ENCODE measurements at regions not wholly inside any gene's neighbourhood (a gene's known extent, or its start where the extent isn't known, plus 50 kb on each side); places are given as distances from the start of the nearest gene placed in this dataset.
A peak's percentile ranks its signal among the peaks of the same experiment; 100 is the strongest.
"Not testable (repeated sequence)": the region's sequence is repeated elsewhere in the genome, so short reads cannot be mapped to it uniquely, and the experiment has no call there.

- FAIRE-seq, result no peak
- no peak for DNase-seq (ENCODE audit: low spot score in 2 of 2)
Observed at GRCh38 chr5:155655569-155655968, 642.0 kb downstream of the KIF4B start.

- DNase-seq (ENCODE audit: low spot score in 2 of 2), result no peak
- FAIRE-seq, result no peak
Observed at GRCh38 chr5:155661859-155662258, 648.3 kb downstream of the KIF4B start.

- FAIRE-seq, result no peak
Observed at GRCh38 chr5:155665361-155665760, 651.8 kb downstream of the KIF4B start.

GRCh38 chr5:155672001-155672400, 655.0 kb upstream of the SGCD start:
- not testable (repeated sequence) for DNase-seq (ENCODE audit: low spot score in 2 of 2); FAIRE-seq

More at GRCh38 chr5:155665361-155665760, 651.8 kb downstream of the KIF4B start:
- no peak for DNase-seq (ENCODE audit: low spot score in 2 of 2)

GRCh38 chr5:155676967-155677366, 650.0 kb upstream of the SGCD start:
- no peak for DNase-seq (ENCODE audit: low spot score in 2 of 2)
- no peak for FAIRE-seq

GRCh38 chr5:155678371-155678770, 648.6 kb upstream of the SGCD start:
- FAIRE-seq (no peak), DNase-seq (ENCODE audit: low spot score in 2 of 2) (no peak)

GRCh38 chr5:155679530-155679929, 647.4 kb upstream of the SGCD start:
- no peak for DNase-seq (ENCODE audit: low spot score in 2 of 2)
- FAIRE-seq, result no peak

- FAIRE-seq (no peak), DNase-seq (ENCODE audit: low spot score in 2 of 2) (no peak)
Observed at GRCh38 chr5:155684417-155684816, 642.5 kb upstream of the SGCD start.

- no peak for DNase-seq (ENCODE audit: low spot score in 2 of 2)
- FAIRE-seq, result no peak
Observed at GRCh38 chr5:155686131-155686530, 640.8 kb upstream of the SGCD start.

GRCh38 chr5:155689406-155689805, 637.6 kb upstream of the SGCD start:
- no peak for DNase-seq (ENCODE audit: low spot score in 2 of 2)

GRCh38 chr5:155696362-155696761, 630.6 kb upstream of the SGCD start:
- DNase-seq (ENCODE audit: low spot score in 2 of 2), result no peak
- FAIRE-seq, result no peak

More at GRCh38 chr5:155689406-155689805, 637.6 kb upstream of the SGCD start:
- no peak for FAIRE-seq

GRCh38 chr5:155697236-155697635, 629.7 kb upstream of the SGCD start:
- FAIRE-seq, result no peak
- no peak for DNase-seq (ENCODE audit: low spot score in 2 of 2)

- DNase-seq (ENCODE audit: low spot score in 2 of 2), result no peak
- FAIRE-seq, result no peak
Observed at GRCh38 chr5:155699385-155699784, 627.6 kb upstream of the SGCD start.

- DNase-seq (ENCODE audit: low spot score in 2 of 2) (no peak), FAIRE-seq (no peak)
Observed at GRCh38 chr5:155700333-155700732, 626.6 kb upstream of the SGCD start.

- DNase-seq (ENCODE audit: low spot score in 2 of 2) (no peak), FAIRE-seq (no peak)
Observed at GRCh38 chr5:155711882-155712281, 615.1 kb upstream of the SGCD start.

- DNase-seq (ENCODE audit: low spot score in 2 of 2); FAIRE-seq: not testable (repeated sequence)
Observed at GRCh38 chr5:155714435-155714834, 612.5 kb upstream of the SGCD start.

GRCh38 chr5:155726267-155726666, 600.7 kb upstream of the SGCD start:
- DNase-seq (ENCODE audit: low spot score in 2 of 2) (no peak), FAIRE-seq (no peak)

- DNase-seq (ENCODE audit: low spot score in 2 of 2), result peak in 1 of 2 donors; percentile 16
- FAIRE-seq, result no peak
Observed at GRCh38 chr5:155727512-155728145, 599.3 kb upstream of the SGCD start.

- FAIRE-seq, result no peak
- DNase-seq (ENCODE audit: low spot score in 2 of 2), result peak; percentile 52 to 58
Observed at GRCh38 chr5:155728146-155728856, 598.7 kb upstream of the SGCD start.

GRCh38 chr5:155728857-155729683, 597.9 kb upstream of the SGCD start:
- DNase-seq (ENCODE audit: low spot score in 2 of 2), result peak in 1 of 2 donors; percentile 36
- FAIRE-seq, result no peak

- no peak for FAIRE-seq
- DNase-seq (ENCODE audit: low spot score in 2 of 2), result peak; percentile 46
Observed at GRCh38 chr5:155729684-155730059, 597.3 kb upstream of the SGCD start.
